ENCODE measurements at regions not wholly inside any gene's neighbourhood (a gene's known extent, or its start where the extent isn't known, plus 50 kb on each side); places are given as distances from the start of the nearest gene placed in this dataset.

DNA sequence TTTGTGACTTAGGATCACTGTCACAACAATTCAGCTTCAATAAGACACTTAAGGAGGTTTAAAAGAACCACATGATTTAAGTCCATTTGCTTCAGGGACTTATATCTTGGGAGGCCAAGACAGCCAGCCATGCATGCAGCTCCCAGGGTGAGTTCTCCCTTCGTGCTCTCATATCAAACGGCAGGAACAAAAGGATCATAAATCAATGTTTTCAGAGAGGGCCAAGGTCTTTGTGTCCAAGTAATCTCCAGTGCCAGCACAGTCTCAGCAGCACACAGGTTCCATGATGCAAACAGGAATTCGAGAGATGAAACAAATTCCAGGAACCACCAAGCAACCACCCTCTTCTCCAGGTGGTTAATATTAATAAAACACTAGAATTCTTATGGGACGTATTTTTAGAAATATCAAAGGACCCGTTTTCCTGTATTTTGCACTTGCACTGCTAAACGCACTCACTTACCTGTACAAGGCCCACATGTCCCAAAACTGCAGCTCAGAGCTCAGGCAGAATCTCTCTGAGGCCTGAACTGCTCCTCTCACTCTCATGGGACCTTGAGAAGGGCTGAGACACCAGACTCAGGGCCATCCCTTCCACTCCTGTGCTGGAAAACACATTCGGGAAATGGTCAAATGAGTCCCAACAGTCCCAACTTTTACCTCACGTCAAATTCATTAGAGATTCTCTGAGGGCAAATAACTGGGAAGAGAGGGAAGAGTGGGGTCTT is 100.0 kb upstream of the RAB4A start:
- TF ChIP-seq, protein P1, sequence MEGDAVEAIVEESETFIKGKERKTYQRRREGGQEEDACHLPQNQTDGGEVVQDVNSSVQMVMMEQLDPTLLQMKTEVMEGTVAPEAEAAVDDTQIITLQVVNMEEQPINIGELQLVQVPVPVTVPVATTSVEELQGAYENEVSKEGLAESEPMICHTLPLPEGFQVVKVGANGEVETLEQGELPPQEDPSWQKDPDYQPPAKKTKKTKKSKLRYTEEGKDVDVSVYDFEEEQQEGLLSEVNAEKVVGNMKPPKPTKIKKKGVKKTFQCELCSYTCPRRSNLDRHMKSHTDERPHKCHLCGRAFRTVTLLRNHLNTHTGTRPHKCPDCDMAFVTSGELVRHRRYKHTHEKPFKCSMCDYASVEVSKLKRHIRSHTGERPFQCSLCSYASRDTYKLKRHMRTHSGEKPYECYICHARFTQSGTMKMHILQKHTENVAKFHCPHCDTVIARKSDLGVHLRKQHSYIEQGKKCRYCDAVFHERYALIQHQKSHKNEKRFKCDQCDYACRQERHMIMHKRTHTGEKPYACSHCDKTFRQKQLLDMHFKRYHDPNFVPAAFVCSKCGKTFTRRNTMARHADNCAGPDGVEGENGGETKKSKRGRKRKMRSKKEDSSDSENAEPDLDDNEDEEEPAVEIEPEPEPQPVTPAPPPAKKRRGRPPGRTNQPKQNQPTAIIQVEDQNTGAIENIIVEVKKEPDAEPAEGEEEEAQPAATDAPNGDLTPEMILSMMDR (IDR thresholded peaks at IDR 0.05): no peak
- no peak for TF ChIP-seq POLR2A (IDR thresholded peaks at IDR 0.05)
- no peak for TF ChIP-seq POLR2AphosphoS5 (IDR thresholded peaks at IDR 0.05)

Data from sigmoid colon (tissue), 4 donors.